ENCODE measurements at regions not wholly inside any gene's neighbourhood (a gene's known extent, or its start where the extent isn't known, plus 50 kb on each side); places are given as distances from the start of the nearest gene placed in this dataset.

DNA sequence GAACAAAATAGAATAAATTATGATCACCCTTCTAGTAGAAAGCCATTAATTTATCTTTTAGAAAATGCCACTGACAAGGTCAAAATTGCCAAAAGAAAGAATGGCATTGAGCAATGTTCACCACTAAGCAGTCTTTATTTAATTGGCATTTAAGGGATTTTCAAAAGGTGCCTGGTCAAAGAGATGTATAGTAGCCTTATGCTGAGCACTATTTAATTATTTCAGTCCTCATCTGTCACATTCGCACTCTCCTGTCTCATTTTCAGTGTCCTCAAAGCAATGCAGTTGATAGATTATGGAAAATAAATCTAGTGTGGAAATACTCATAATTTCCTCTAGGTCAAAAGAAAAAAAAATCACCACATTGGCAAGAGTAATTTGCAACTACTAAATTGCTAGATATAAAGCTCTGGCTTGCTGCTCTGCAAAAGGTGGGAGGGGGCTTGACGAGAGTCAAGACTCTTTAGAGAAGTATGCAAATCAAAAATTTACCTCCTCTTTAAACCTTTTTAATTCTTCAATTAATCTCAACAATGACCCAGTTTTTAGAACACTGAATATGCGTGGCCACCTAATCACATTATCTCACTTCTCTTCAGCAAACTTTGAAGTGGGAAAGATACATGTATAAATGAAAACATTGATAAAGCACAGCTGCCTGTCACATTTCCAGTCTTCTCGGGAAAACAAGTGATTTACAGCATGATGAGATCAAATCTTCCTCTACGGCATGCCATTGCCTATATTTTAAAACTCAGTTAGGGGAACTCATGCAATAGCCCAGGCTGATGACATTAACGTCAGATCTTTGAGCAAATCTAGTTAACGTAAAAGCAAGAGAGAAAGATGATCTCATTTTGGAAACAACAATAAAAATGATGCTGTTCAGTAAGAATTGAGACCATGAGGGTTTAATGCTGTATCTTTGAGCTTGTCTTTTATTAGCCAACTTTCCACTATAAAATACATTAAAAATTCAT, 373.1 kb upstream of the DCN start:
- TF ChIP-seq, protein P1, sequence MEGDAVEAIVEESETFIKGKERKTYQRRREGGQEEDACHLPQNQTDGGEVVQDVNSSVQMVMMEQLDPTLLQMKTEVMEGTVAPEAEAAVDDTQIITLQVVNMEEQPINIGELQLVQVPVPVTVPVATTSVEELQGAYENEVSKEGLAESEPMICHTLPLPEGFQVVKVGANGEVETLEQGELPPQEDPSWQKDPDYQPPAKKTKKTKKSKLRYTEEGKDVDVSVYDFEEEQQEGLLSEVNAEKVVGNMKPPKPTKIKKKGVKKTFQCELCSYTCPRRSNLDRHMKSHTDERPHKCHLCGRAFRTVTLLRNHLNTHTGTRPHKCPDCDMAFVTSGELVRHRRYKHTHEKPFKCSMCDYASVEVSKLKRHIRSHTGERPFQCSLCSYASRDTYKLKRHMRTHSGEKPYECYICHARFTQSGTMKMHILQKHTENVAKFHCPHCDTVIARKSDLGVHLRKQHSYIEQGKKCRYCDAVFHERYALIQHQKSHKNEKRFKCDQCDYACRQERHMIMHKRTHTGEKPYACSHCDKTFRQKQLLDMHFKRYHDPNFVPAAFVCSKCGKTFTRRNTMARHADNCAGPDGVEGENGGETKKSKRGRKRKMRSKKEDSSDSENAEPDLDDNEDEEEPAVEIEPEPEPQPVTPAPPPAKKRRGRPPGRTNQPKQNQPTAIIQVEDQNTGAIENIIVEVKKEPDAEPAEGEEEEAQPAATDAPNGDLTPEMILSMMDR (IDR thresholded peaks at IDR 0.05) = no peak
- TF ChIP-seq POLR2A (IDR thresholded peaks at IDR 0.05) = no peak

Data from heart left ventricle (tissue), 13 donors.